Type B pancreatic cell (in vitro differentiated cells): ENCODE measurements at regions not wholly inside any gene's neighbourhood (a gene's known extent, or its start where the extent isn't known, plus 50 kb on each side); places are given as distances from the start of the nearest gene placed in this dataset.

Experiments used
- DNase-seq: peaks from one replicate; pipeline ENCODE4 v3.0.0; 2021; ENCODE audit warnings: mixed read lengths; ENCODE audit not compliant: unreplicated experiment; ENCODE audit errors: extremely low spot score
- H3K27ac Mint-ChIP-seq: 2 replicates; pipeline ENCODE4 v1.8.0; 2021; ENCODE audit warnings: mild to moderate bottlenecking, mixed read lengths
- H3K27me3 Mint-ChIP-seq: 2 replicates; pipeline ENCODE4 v1.8.0; 2021; ENCODE audit warnings: mixed read lengths
- H3K36me3 Mint-ChIP-seq: 2 replicates; pipeline ENCODE4 v1.8.0; 2021; ENCODE audit warnings: mixed read lengths
- H3K4me1 Mint-ChIP-seq: one replicate; pipeline ENCODE4 v1.8.0; 2021; ENCODE audit warnings: mixed read lengths; ENCODE audit not compliant: unreplicated experiment
- H3K4me3 Mint-ChIP-seq: 2 replicates; pipeline ENCODE4 v1.8.0; 2021; ENCODE audit warnings: mild to moderate bottlenecking, mixed read lengths
- H3K9me3 Mint-ChIP-seq: 2 replicates; pipeline ENCODE4 v1.8.0; 2021; ENCODE audit warnings: mixed read lengths
- TF ChIP-seq, protein P1 (sequence below): fragments of 200-600 bp; sonication (generic); conservative IDR thresholded peaks from 2 replicates; pipeline ENCODE4 v1.5.0; 2021; ENCODE audit warnings: antibody characterized with exemption, mild to moderate bottlenecking

DNA sequence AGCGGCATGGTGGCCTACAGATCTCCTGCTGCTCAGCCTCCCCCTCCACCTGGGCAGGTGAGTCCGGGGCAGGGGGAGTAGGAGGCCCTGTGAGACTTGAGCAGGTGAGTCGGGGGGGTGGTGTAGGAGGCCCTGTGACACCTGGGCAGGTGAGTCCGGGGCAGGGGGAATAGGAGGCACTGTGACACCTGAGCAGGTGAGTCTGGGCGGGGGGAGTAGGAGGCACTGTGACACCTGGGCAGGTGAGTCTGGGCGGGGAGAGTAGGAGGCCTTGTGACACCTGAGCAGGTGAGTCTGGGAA lies 299.3 kb downstream of the BRD1 start:
- Mint-ChIP-seq H3K4me1 (peaks cover 4% of the 10 kb centered on the region), H3K36me3 (no peaks in the 10 kb centered on the region), H3K27me3 (peaks cover 8% of the 10 kb centered on the region), H3K9me3 (peaks cover 4% of the 10 kb centered on the region), H3K4me3 (no peak overlapping the region), H3K27ac (no peak overlapping the region)
- TF ChIP-seq, protein P1, sequence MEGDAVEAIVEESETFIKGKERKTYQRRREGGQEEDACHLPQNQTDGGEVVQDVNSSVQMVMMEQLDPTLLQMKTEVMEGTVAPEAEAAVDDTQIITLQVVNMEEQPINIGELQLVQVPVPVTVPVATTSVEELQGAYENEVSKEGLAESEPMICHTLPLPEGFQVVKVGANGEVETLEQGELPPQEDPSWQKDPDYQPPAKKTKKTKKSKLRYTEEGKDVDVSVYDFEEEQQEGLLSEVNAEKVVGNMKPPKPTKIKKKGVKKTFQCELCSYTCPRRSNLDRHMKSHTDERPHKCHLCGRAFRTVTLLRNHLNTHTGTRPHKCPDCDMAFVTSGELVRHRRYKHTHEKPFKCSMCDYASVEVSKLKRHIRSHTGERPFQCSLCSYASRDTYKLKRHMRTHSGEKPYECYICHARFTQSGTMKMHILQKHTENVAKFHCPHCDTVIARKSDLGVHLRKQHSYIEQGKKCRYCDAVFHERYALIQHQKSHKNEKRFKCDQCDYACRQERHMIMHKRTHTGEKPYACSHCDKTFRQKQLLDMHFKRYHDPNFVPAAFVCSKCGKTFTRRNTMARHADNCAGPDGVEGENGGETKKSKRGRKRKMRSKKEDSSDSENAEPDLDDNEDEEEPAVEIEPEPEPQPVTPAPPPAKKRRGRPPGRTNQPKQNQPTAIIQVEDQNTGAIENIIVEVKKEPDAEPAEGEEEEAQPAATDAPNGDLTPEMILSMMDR = no peak
- no peak for DNase-seq

DNA sequence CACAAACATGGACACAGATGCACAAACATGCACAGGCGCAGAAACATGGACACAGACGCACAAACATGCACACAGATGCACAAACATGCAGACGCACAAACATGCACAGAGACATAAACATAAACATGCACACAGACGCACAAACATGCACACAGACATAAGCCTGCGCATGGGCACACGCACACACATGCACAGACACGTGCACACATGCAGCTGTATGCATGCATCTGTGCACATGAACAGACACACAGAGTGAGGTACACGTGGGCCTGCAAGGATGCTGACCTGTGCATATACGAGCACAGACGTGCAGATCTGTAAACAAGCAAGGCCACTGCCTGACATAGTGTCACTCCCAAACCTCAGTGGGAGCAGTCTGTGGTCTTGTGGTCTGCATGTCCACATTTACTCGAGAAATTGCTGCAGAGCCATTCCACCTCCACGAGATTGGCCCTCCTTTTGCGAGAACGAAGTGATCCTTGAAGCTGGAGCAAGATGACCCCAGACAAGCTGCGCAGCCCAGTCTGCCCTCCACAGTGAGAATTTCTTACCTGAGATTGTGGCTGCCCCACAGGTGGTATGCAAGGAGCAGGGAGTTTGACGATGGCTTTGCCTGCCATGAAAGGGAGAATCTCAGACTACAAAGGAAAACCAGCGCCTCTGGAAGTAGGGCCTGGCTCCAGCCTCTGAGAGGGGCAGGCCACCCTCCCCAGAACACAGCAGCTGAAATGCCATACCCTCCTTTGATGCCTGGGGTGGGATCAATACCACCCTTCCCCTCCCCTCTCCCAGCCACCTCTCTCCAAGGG lies 299.9 kb downstream of the BRD1 start:
- H3K4me3 Mint-ChIP-seq = no peak overlapping the region
- TF ChIP-seq, protein P1 = no peak
- H3K9me3 Mint-ChIP-seq = peaks cover 4% of the 10 kb centered on the region
- no peaks in the 10 kb centered on the region for H3K36me3 Mint-ChIP-seq
- peaks cover 4% of the 10 kb centered on the region for H3K4me1 Mint-ChIP-seq
- no peak overlapping the region for H3K27ac Mint-ChIP-seq
- H3K27me3 Mint-ChIP-seq = peaks cover 4% of the 10 kb centered on the region
- no peak for DNase-seq

DNA sequence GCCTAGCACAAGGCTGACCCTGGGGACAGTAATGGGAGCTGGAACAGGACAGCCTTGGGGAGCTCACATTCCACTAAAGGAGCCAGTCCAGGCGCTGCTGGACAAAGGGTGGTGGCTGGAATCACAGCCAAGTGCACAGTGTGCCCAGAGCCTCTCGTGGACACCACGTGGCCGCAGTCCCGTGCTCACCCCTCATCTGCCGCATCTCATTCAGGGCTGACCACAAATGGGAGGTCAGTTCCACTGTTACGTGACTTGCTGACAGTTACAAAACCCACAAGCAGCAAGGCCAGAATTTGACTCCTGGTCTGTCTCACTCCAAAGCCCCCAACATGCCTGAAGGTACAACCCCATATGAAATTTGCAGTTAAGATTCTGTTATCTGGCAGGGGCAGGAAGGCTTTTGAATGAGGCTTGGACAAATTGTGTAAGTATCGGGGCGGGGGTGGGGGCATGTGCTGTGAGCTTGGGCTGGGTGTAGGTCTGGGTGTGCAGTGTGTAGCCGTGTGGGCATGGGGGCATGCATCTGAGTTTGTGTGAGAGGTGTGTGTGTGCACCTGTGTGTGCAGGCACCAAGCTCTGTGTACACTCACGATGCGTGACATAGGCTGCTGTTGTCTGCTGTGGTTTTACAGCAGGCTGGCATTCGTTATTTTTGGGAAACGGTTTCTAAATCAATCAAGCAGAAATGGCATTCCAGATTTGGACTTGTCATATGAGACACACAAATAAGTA lies 301.7 kb downstream of the BRD1 start:
- Mint-ChIP-seq H3K27ac (no peak overlapping the region), H3K36me3 (no peaks in the 10 kb centered on the region), H3K4me1 (peaks cover 4% of the 10 kb centered on the region), H3K9me3 (peaks cover 4% of the 10 kb centered on the region), H3K27me3 (no peaks in the 10 kb centered on the region), H3K4me3 (no peak overlapping the region)
- no peak for DNase-seq
- TF ChIP-seq, protein P1 = no peak

DNA sequence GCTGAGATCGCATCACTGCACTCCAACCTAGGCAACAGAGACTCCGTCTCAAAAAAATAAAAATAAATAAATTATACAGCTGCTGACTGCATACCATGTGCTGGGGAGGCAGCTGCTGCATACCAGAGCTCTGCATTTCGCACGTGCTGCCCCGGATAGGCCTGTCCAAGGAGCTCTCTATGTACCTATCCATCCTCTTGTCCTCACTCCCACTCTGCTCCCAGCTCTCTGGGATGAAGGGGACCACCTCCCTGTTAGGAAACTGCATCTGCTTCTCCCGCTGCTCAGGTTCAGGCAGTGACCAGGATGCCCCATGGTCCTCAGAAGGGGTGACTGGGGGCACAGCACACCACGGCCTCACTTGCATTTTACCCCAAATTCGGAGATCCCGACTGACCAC lies 302.3 kb downstream of the BRD1 start:
- Mint-ChIP-seq H3K4me1 (peaks cover 4% of the 10 kb centered on the region), H3K27me3 (no peaks in the 10 kb centered on the region), H3K4me3 (no peak overlapping the region), H3K9me3 (peaks cover 4% of the 10 kb centered on the region), H3K27ac (no peak overlapping the region), H3K36me3 (no peaks in the 10 kb centered on the region)
- DNase-seq = no peak
- TF ChIP-seq, protein P1 = no peak

DNA sequence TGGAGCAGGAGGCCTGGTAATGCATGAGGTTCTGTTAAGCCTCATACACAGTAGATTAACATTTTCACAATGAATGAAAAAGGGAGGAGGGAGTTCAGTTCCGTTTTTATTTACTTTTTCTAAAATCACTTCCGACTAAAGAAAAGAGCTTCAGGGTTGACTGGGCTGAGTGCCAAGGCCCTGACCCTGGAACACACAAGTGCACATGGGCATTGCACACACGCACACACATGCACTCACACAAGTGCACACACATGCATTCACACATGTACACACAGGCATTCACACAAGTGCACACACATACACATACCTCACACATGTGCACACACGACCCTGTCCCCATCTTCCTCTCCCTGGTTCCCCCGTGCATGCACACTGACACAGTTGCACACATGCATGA lies 303.3 kb downstream of the BRD1 start:
- H3K4me1 Mint-ChIP-seq = peaks cover 4% of the 10 kb centered on the region
- no peaks in the 10 kb centered on the region for H3K9me3 Mint-ChIP-seq
- TF ChIP-seq, protein P1 = no peak
- H3K4me3 Mint-ChIP-seq = no peak overlapping the region
- no peak overlapping the region for H3K27ac Mint-ChIP-seq
- peaks cover 3% of the 10 kb centered on the region for H3K27me3 Mint-ChIP-seq
- H3K36me3 Mint-ChIP-seq = no peaks in the 10 kb centered on the region
- DNase-seq = no peak
